PC-3 (cell line): ENCODE measurements at regions not wholly inside any gene's neighbourhood (a gene's known extent, or its start where the extent isn't known, plus 50 kb on each side); places are given as distances from the start of the nearest gene placed in this dataset.

Source experiments
- ATAC-seq: fragments of 200-7000 bp; cut with Tn5 transposase; 2 replicates; pipeline ENCODE4 v1.9.1; 2020; ENCODE audit warnings: mild to moderate bottlenecking, moderate library complexity
- BruUV-seq: library from RNA; stranded (reverse); fragments of 400-500 nt; replicated peaks from 2 replicates; lab custom pipeline; 2021; lab: Mats Ljungman, UMichigan
- CTCF ChIA-PET: fragments of 300-600 bp; sonication (Branson Sonifier 250); formaldehyde crosslinking; loops from one replicate; lab custom pipeline; 2022; ENCODE audit warnings: antibody characterized with exemption; lab: Charles Lee
- POLR2A ChIA-PET: fragments of 300-600 bp; sonication (Branson Sonifier 250); formaldehyde crosslinking; loops from one replicate; lab custom pipeline; 2022; ENCODE audit warnings: antibody characterized with exemption; ENCODE audit not compliant: unreplicated experiment; lab: Charles Lee
- DNase-seq: peaks from one replicate; pipeline ENCODE4 v3.0.0-alpha.2; 2015
- H2AFZ ChIP-seq: fragments of 300-600 bp; sonication (generic); 2 replicates; pipeline ENCODE4 v1.6.0; 2016; ENCODE audit warnings: antibody characterized with exemption, low read length
- H3F3A ChIP-seq: fragments of 300-600 bp; sonication (generic); one replicate; pipeline ENCODE4 v1.6.0; 2017; ENCODE audit warnings: antibody characterized with exemption, low read length, control low read depth, mild to moderate bottlenecking; ENCODE audit not compliant: unreplicated experiment
- H3K27ac ChIP-seq: fragments of 300-600 bp; sonication (generic); 2 replicates; pipeline ENCODE4 v1.5.1; 2016; ENCODE audit warnings: mild to moderate bottlenecking, low read length
- H3K27me3 ChIP-seq: fragments of 300-600 bp; sonication (generic); 2 replicates; pipeline ENCODE4 v1.6.1; 2016; ENCODE audit warnings: low read length, mixed read lengths
- H3K36me3 ChIP-seq: fragments of 300-600 bp; sonication (generic); 2 replicates; pipeline ENCODE4 v1.6.1; 2016; ENCODE audit warnings: low read depth, mixed run types, low read length, mixed read lengths
- H3K4me1 ChIP-seq: fragments of 300-600 bp; sonication (generic); 2 replicates; pipeline ENCODE4 v1.5.1; 2016; ENCODE audit warnings: low read length; ENCODE audit not compliant: insufficient read depth
- H3K4me2 ChIP-seq: fragments of 300-600 bp; sonication (generic); 2 replicates; pipeline ENCODE4 v1.6.0; 2016; ENCODE audit warnings: low read length
- H3K4me3 ChIP-seq: fragments of 300-600 bp; sonication (generic); 2 replicates; pipeline ENCODE4 v1.5.1; 2016; ENCODE audit warnings: mild to moderate bottlenecking, low read length, mixed read lengths
- H3K79me2 ChIP-seq: fragments of 300-600 bp; sonication (generic); 2 replicates; pipeline ENCODE4 v1.6.1; 2017; ENCODE audit warnings: low read length, mixed read lengths
- H3K9ac ChIP-seq: fragments of 300-600 bp; sonication (generic); 2 replicates; pipeline ENCODE4 v1.6.0; 2016; ENCODE audit warnings: mild to moderate bottlenecking, low read length
- H3K9me2 ChIP-seq: fragments of 300-600 bp; sonication (generic); replicated peaks from 2 replicates; pipeline ENCODE4 v1.6.1; 2016; ENCODE audit warnings: mixed run types, low read length, mixed read lengths
- H3K9me3 ChIP-seq: fragments of 300-600 bp; sonication (generic); 2 replicates; pipeline ENCODE4 v1.6.1; 2016; ENCODE audit warnings: low read length, mixed read lengths
- H4K20me1 ChIP-seq: fragments of 300-600 bp; sonication (generic); 2 replicates; pipeline ENCODE4 v1.6.1; 2016; ENCODE audit warnings: low read length, mixed read lengths
- CTCF ChIP-seq: fragments of 300-600 bp; sonication (generic); conservative IDR thresholded peaks from 2 replicates; pipeline ENCODE4 v1.5.1; 2017; ENCODE audit warnings: antibody characterized with exemption, low read depth, mild to moderate bottlenecking, low read length
- EZH2 ChIP-seq: fragments of 300-600 bp; sonication (generic); IDR thresholded peaks from one replicate; pipeline ENCODE4 v1.6.1; 2017; ENCODE audit warnings: antibody characterized with exemption, mild to moderate bottlenecking, low read length; ENCODE audit not compliant: unreplicated experiment
- EZH2phosphoT487 ChIP-seq: fragments of 300-600 bp; sonication (generic); IDR thresholded peaks from 2 replicates; pipeline ENCODE4 v1.6.1; 2018; ENCODE audit warnings: mild to moderate bottlenecking, antibody characterized with exemption, low read length, borderline replicate concordance
- intact Hi-C: fragments of 100-400 bp; cut with micrococcal nuclease; formaldehyde crosslinking; loops from 2 replicates; pipeline ENCODE4 v1.9.0; 2023

GRCh38 chr2:138391946-138392345 lies 109.6 kb upstream of the SPOPL start:
- H3K4me2 ChIP-seq: peak overlapping the region; percentile 32; the same call in 1 of the 2 replicates
- CTCF ChIA-PET: no interaction called here

GRCh38 chr2:138395565-138396306 lies 105.8 kb upstream of the SPOPL start:
- CTCF ChIA-PET: no interaction called here
- H3K27ac ChIP-seq: peak overlapping the region; percentile 55

More at GRCh38 chr2:138391946-138392345, 109.6 kb upstream of the SPOPL start:
- H3K9me2 ChIP-seq: no peaks in the 10 kb centered on the region
- ATAC-seq (no peak), DNase-seq (peak; percentile 53)
- peak overlapping the region; percentile 31; the same call in 1 of the 2 replicates for H3K27ac ChIP-seq
- no peaks in the 10 kb centered on the region for H3K9me3 ChIP-seq
- no peaks in the 10 kb centered on the region for H3K36me3 ChIP-seq
- peaks cover 29% of the 10 kb centered on the region for H3K4me1 ChIP-seq
- no peaks in the 10 kb centered on the region for H3K27me3 ChIP-seq
- intact Hi-C loops: no loop called here
- no peak overlapping the region for H3K4me3 ChIP-seq
- H3K79me2 ChIP-seq: no peaks in the 10 kb centered on the region
- POLR2A ChIA-PET: no interaction called here
- no TSS peak for BruUV-seq
- TF ChIP-seq CTCF: no peak
- no peak for TF ChIP-seq EZH2phosphoT487
- no peak for TF ChIP-seq EZH2
- H3F3A ChIP-seq: no peaks in the 10 kb centered on the region
- no peak overlapping the region for H3K9ac ChIP-seq
- H2AFZ ChIP-seq: 0 out of 2 replicates have a peak overlapping the region, but pooled peaks have one; percentile 27
- no peaks in the 10 kb centered on the region for H4K20me1 ChIP-seq

More at GRCh38 chr2:138395565-138396306, 105.8 kb upstream of the SPOPL start:
- Histone ChIP-seq H3K36me3 (no peaks in the 10 kb centered on the region), H2AFZ (no peak overlapping the region), H3K79me2 (no peaks in the 10 kb centered on the region), H3K4me2 (peak overlapping the region; percentile 18; the same call in 1 of the 2 replicates), H3K4me3 (no peak overlapping the region), H3K9me2 (no peaks in the 10 kb centered on the region), H3K9ac (no peak overlapping the region), H3K27me3 (no peaks in the 10 kb centered on the region), H3K4me1 (peaks cover 30% of the 10 kb centered on the region), H3K9me3 (no peaks in the 10 kb centered on the region), H4K20me1 (no peaks in the 10 kb centered on the region), H3F3A (no peaks in the 10 kb centered on the region)
- peak; percentile 88 for DNase-seq
- POLR2A ChIA-PET: no interaction called here
- no TSS peak for BruUV-seq
- intact Hi-C loops: no loop called here
- ATAC-seq: peak; percentile 93
- TF ChIP-seq EZH2phosphoT487 (no peak), EZH2 (no peak), CTCF (no peak)
